AG08395 (cell line): ENCODE measurements at regions not wholly inside any gene's neighbourhood (a gene's known extent, or its start where the extent isn't known, plus 50 kb on each side); places are given as distances from the start of the nearest gene placed in this dataset.

Experiments used
- DNase-seq: peaks from one replicate; pipeline ENCODE4 v3.0.0; 2012; ENCODE audit warnings: mixed read lengths, low spot score

DNA sequence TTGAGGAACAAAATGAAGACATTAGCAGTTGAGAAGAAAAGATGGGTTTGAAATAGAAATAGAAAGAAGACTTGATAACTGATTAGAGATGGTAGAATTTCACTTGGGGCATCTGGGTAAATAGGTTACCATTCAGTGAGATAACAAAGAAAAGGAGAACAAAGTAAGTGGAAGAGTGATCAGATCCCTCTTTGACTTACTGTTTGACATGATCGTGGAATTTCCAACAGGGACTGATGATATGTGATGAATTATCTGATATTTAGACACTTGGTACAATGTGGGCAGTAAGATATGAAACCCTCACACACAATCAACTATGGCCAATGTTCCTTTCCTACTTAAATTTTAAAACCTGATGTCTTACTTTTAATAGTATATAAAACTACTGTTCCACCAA, 70.1 kb upstream of the STARD4 start:
- DNase-seq, result no peak

GRCh38 chr5:111580956-111581355, 68.6 kb upstream of the STARD4 start:
- no peak for DNase-seq

DNA sequence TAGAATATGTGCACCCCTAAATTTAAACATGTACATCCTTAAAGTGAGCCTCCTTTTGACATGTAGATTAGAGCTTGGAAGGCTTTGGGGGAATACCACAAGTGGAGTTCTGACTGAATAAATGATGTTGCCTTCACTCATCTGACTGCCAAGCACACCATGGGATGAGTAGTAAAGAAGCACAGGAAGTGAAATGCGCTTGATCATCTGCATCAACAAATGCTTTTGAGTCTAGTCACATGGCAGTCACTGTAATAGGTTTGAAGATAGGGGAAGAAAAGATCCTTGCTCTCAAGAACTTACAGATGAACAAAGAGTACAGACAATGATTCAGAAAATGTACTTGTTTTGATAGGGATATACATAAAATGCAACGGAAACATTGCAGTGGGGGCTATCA, 62.0 kb upstream of the STARD4 start:
- DNase-seq, result peak; percentile 7

DNA sequence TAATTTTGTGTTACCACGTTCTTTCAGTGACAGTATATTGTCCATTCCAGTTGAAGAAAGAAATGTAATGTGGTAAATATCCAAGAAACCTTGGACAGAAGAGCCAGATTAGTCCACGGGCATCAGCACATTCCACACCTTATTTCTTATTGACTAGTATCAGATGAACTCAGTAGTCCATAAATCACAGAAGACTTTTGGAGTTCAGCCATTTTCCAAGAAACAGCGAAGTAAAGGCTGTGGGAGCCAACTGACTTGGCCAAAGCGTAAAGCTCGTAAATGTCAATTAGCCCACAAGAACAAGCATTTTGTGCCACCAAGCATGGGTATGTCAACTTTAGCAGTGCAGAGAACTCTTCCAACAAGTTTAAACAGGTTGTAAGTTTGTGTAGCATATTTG, 60.2 kb upstream of the STARD4 start:
- no peak for DNase-seq

DNA sequence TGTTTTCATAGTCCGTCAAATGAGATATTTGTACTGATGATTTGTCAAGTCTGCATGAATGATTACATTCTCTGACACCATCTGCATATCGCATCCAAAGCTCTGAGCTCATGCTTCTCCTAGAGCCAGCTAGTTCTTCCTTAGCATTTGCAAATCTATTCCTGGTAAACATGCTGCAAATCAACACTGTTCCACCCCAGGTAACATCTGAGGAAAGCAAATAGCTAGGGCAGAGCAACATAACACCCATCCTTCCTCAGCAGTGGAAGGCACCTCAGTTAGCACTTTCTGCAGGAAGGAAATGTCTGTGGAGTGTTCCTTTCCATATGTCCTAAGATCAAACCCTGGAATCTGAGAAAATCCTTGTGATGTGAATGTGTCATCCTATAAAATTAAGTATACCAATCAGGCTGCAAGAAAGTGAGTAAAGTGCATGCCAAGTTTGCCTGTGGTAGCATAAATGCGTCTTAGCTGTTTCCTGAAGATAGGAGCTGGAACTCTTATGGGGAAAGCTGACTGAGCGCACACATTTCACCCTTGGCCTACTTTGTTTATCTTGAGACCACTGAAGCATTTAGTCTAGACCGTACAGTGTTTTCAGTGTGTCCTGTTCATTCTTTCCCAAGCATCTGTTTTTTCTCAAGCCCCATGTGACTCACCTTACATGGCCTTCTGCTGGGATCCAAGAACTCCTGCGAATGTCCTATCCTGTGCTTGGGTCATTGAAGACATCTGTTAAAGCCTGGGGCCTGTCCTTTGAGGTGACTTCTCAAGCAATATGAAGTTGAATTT, 50.9 kb upstream of the STARD4 start:
- no peak for DNase-seq

GRCh38 chr5:111562561-111562960, 50.2 kb upstream of the STARD4 start:
- DNase-seq, result no peak
